Keratinocyte (primary cell): ENCODE measurements at regions not wholly inside any gene's neighbourhood (a gene's known extent, or its start where the extent isn't known, plus 50 kb on each side); places are given as distances from the start of the nearest gene placed in this dataset.

Experiments
- DNase-seq: peaks from one replicate; pipeline ENCODE4 v3.0.0-alpha.2; 2011; ENCODE audit warnings: low read depth, missing footprints, low spot score
- FAIRE-seq: peaks from 2 replicates; lab custom pipeline; 2011; peaks lifted over from hg19 to GRCh38; lab: Jason Lieb, UNC
- H2AFZ ChIP-seq: 2 replicates; pipeline ENCODE4 v1.6.0; 2012; ENCODE audit warnings: low read length, control low read depth, inconsistent platforms; ENCODE audit not compliant: control insufficient read depth
- H3K27ac ChIP-seq: 2 replicates; pipeline ENCODE4 v1.5.1; 2011; ENCODE audit warnings: low read length; ENCODE audit not compliant: control insufficient read depth, insufficient read depth
- H3K27me3 ChIP-seq: 3 replicates; pipeline ENCODE4 v1.6.0; 2011; ENCODE audit warnings: low read length; ENCODE audit not compliant: control insufficient read depth, insufficient read depth; ENCODE audit errors: extremely low read depth
- H3K36me3 ChIP-seq, 2 experiments: 2 replicates in 1 of 2; 3 replicates in 1 of 2; pipeline ENCODE4 v1.5.1; 2011; ENCODE audit warnings: low read length in 2 of 2, mild to moderate bottlenecking in 1 of 2; ENCODE audit not compliant: control insufficient read depth in 2 of 2, insufficient read depth in 2 of 2; ENCODE audit errors: extremely low read depth in 1 of 2
- H3K4me1 ChIP-seq: 3 replicates; pipeline ENCODE4 v1.5.1; 2011; ENCODE audit warnings: low read length; ENCODE audit not compliant: control insufficient read depth, insufficient read depth; ENCODE audit errors: extremely low read depth
- H3K4me2 ChIP-seq: 3 replicates; pipeline ENCODE4 v1.6.0; 2011; ENCODE audit warnings: low read depth, low read length; ENCODE audit not compliant: control insufficient read depth, insufficient read depth; ENCODE audit errors: extremely low read depth
- H3K4me3 ChIP-seq, 3 experiments: fragments of 200-600 bp in 1 of 3; sonication (generic) in 1 of 3; 2 replicates in 2 of 3; 3 replicates in 1 of 3; pipeline ENCODE4 v1.5.1; 2011 to 2016; ENCODE audit warnings: low read length in 3 of 3, mild to moderate bottlenecking in 3 of 3, control low read depth in 2 of 3, inconsistent platforms in 1 of 3, low read depth in 1 of 3, mixed read lengths in 1 of 3, mixed run types in 1 of 3, moderate library complexity in 1 of 3; ENCODE audit not compliant: control insufficient read depth in 2 of 3, insufficient read depth in 2 of 3; ENCODE audit errors: extremely low read depth in 1 of 3
- H3K79me2 ChIP-seq: 2 replicates; pipeline ENCODE4 v1.6.0; 2012; ENCODE audit warnings: low read length; ENCODE audit not compliant: control insufficient read depth, insufficient read depth
- H3K9ac ChIP-seq: 3 replicates; pipeline ENCODE4 v1.6.0; 2011; ENCODE audit warnings: low read length; ENCODE audit not compliant: control insufficient read depth, insufficient read depth; ENCODE audit errors: extremely low read depth
- H3K9me1 ChIP-seq: 3 replicates; pipeline ENCODE4 v1.6.0; 2011; ENCODE audit warnings: low read length; ENCODE audit not compliant: control insufficient read depth, insufficient read depth; ENCODE audit errors: extremely low read depth
- H3K9me3 ChIP-seq: 2 replicates; pipeline ENCODE4 v1.5.1; 2012; ENCODE audit warnings: low read depth, low read length; ENCODE audit not compliant: control insufficient read depth
- H4K20me1 ChIP-seq: 3 replicates; pipeline ENCODE4 v1.6.0; 2011; ENCODE audit warnings: low read length; ENCODE audit not compliant: control insufficient read depth, insufficient read depth; ENCODE audit errors: extremely low read depth
- CTCF ChIP-seq, 3 experiments: IDR thresholded peaks in 1 of 3; conservative IDR thresholded peaks in 1 of 3; optimal IDR thresholded peaks in 1 of 3; 2 replicates in 2 of 3; 3 replicates in 1 of 3; pipeline versions ENCODE3 to v1.5.1; 2011; ENCODE audit warnings: low read length in 3 of 3, mild to moderate bottlenecking in 3 of 3, moderate library complexity in 2 of 3, control low read depth in 1 of 3, inconsistent platforms in 1 of 3; ENCODE audit not compliant: insufficient read depth in 2 of 3; ENCODE audit errors: extremely low read depth in 1 of 3
- EZH2 ChIP-seq: IDR thresholded peaks from one replicate; pipeline ENCODE4 v1.6.1; 2012; ENCODE audit warnings: inconsistent platforms, mild to moderate bottlenecking, low read length, moderate library complexity
- dilution Hi-C: fragments of 300-500 bp; cut with MboI; formaldehyde crosslinking; loops from one replicate; pipeline ENCODE4 v1.7.0; 2020; ENCODE audit warnings: low sequenced_read_pairs; ENCODE audit not compliant: extremely low pct_ligation_motif_present

GRCh38 chr6:105489216-105489530 lies 86.3 kb upstream of the PREP start:
- FAIRE-seq = no peak
- no peak overlapping the region for H3K4me2 ChIP-seq
- no peak overlapping the region for H3K9ac ChIP-seq

GRCh38 chr6:105488516-105489215 lies 85.8 kb upstream of the PREP start:
- H3K27ac ChIP-seq = no peak overlapping the region
- H2AFZ ChIP-seq = peak overlapping the region; percentile 75
- peak overlapping the region; percentile 17 for H3K4me2 ChIP-seq
- DNase-seq = no peak
- H4K20me1 ChIP-seq = no peaks in the 10 kb centered on the region
- no peaks in the 10 kb centered on the region for H3K36me3 ChIP-seq
- FAIRE-seq = peak; percentile 56
- H3K9me3 ChIP-seq = no peaks in the 10 kb centered on the region
- dilution Hi-C loops = no loop called here
- TF ChIP-seq CTCF (optimal IDR thresholded peaks at IDR 0.05 in 1 of 3, IDR thresholded peaks at IDR 0.05 in 1 of 3, conservative IDR thresholded peaks at IDR 0.05 in 1 of 3; ENCODE audit: extremely low read depth in 1 of 3, insufficient read depth in 2 of 3, low read length in 3 of 3) (no peak), EZH2 (no peak)
- no peaks in the 10 kb centered on the region for H3K79me2 ChIP-seq
- H3K4me1 ChIP-seq = peaks cover 22% of the 10 kb centered on the region
- H3K9me1 ChIP-seq = no peaks in the 10 kb centered on the region
- no peaks in the 10 kb centered on the region for H3K27me3 ChIP-seq
- H3K4me3 ChIP-seq = no peak overlapping the region
- no peak overlapping the region for H3K9ac ChIP-seq

More at GRCh38 chr6:105489216-105489530, 86.3 kb upstream of the PREP start:
- Histone ChIP-seq H3K9me3 (no peaks in the 10 kb centered on the region), H3K27me3 (no peaks in the 10 kb centered on the region), H3K36me3 (no peaks in the 10 kb centered on the region), H4K20me1 (no peaks in the 10 kb centered on the region), H3K4me3 (no peak overlapping the region), H3K4me1 (peaks cover 17% of the 10 kb centered on the region), H2AFZ (peak overlapping the region; percentile 75), H3K9me1 (no peaks in the 10 kb centered on the region), H3K79me2 (no peaks in the 10 kb centered on the region), H3K27ac (no peak overlapping the region)
- no peak for DNase-seq
- dilution Hi-C loops = no loop called here
- no peak for TF ChIP-seq CTCF (optimal IDR thresholded peaks at IDR 0.05 in 1 of 3, IDR thresholded peaks at IDR 0.05 in 1 of 3, conservative IDR thresholded peaks at IDR 0.05 in 1 of 3; ENCODE audit: extremely low read depth in 1 of 3, insufficient read depth in 2 of 3, low read length in 3 of 3)
- TF ChIP-seq EZH2 = no peak
